GM12873 (cell line): ENCODE measurements at regions not wholly inside any gene's neighbourhood (a gene's known extent, or its start where the extent isn't known, plus 50 kb on each side); places are given as distances from the start of the nearest gene placed in this dataset.

Experiments used
- TF ChIP-seq, protein P1 (sequence below): IDR thresholded peaks from 2 replicates; pipeline ENCODE4 v1.5.1; 2012; ENCODE audit warnings: low read depth, mild to moderate bottlenecking, moderate library complexity, low read length, control low read depth; ENCODE audit not compliant: insufficient read depth; ENCODE audit errors: missing control alignments

DNA sequence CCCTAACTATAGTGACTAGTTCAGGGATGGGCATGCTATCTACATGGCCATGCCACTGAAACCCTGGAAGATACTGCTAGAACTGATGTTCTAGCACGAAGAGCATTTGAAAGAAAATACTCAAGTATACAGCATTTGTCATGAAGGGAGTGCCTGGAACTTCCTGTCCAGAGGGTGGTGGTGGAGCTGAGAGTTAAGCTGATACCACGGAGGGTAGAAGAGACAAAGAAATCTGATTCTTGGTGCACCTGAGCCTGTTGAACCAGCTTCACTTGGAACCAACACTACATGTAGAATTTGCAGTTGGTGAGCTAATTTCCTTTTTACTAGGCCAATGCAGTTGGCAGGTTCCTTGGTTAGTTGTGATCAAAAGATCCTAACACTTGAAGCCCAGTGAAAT is 116.4 kb downstream of the CCNG2 start:
- TF ChIP-seq, protein P1, sequence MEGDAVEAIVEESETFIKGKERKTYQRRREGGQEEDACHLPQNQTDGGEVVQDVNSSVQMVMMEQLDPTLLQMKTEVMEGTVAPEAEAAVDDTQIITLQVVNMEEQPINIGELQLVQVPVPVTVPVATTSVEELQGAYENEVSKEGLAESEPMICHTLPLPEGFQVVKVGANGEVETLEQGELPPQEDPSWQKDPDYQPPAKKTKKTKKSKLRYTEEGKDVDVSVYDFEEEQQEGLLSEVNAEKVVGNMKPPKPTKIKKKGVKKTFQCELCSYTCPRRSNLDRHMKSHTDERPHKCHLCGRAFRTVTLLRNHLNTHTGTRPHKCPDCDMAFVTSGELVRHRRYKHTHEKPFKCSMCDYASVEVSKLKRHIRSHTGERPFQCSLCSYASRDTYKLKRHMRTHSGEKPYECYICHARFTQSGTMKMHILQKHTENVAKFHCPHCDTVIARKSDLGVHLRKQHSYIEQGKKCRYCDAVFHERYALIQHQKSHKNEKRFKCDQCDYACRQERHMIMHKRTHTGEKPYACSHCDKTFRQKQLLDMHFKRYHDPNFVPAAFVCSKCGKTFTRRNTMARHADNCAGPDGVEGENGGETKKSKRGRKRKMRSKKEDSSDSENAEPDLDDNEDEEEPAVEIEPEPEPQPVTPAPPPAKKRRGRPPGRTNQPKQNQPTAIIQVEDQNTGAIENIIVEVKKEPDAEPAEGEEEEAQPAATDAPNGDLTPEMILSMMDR: no peak

DNA sequence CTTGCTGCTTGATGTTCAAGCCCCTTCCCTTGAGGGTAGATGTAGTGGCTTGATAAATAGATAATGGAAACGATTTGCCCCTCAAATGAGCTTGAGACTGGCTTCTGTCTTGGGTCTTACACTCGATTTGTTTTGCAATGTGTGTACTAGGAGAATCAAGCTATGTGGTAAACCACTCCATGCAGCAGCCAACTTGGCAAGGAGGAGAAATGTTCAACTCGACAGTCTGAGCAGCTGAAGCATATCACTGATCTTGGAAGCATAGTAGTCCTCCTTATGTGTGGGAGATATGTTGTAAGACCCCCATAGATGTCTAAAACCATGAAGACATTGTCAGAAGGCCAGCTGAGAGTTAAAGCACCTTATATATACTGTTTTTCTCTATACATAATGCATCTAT is 125.3 kb downstream of the CCNG2 start:
- TF ChIP-seq, protein P1: no peak

DNA sequence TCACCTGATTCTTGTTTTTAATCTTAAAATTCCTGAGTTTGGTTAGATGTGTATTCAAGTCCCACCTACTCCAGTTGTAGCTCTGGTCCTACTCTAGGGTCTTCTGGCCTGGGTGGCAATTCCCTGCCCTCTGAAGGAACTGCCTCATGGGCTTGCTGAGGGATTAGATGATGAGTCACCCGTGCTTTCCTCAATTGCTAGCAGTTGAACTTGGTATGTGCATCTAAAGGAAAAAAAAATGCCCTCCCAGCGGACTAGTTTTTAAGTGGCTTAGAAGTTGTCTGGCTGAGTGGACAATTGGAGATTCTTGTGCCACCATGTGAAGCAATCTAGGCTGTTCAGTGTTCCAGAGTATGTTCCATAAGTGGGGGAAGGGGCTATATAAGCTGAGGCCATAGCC is 127.0 kb downstream of the CCNG2 start:
- TF ChIP-seq, protein P1: no peak

DNA sequence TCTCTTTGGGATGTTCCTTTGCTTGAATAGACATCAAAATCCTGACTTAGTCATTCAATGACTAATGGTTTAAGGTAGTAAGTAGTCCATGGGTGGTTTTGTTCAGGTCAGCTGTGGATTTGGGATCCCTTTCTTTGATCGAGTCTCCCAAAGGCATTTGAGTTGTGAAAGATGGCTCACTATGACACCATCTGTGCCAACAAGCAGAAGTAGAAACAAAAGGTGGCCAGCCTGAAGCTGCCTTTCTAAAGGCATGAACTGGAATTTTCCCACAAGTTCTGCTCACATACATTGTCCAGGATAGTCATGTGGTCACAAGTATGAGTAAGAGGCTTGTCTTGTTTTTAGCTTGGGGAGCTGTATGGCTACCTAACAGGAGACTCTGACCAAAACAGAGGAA is 129.9 kb downstream of the CCNG2 start:
- TF ChIP-seq, protein P1: no peak

DNA sequence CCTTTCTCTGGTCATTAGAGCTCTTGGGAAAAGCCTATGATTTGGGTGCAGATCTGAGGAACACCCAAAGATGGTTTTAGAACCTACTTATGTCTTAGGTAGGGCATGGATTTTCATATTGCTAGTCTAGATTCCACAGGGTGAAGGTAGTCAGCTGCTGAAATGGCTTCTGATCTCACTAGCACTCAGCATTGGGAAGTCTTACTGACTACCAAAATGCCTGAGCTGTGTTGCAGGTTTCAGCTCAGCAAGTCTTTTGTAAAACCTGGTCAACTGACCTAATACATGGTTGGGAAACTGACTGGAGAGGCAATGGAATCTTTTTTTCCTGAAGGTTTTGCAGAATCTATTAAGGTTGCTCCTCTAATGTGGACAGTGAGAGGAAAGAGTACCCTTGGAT is 136.4 kb downstream of the CCNG2 start:
- TF ChIP-seq, protein P1: no peak

DNA sequence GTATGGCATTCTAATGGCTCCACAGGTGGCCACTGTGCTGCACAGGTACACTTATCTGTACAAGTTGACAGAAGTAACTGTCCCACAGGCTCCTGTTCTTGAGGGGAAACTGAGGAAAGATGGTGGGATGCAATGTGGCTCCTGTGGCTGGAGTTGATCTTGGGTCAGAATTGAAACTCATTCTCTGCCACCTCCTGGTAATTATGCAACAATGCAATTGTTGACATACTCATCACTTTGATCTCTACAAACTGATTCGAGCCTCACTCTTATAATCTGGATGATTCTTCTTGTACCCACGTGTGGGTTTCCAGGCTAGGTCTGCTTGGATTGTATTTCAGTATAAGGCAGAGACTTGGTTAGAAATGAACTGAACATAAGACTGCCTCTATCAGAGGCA is 148.8 kb downstream of the CCNG2 start:
- TF ChIP-seq, protein P1: peak; percentile 8

DNA sequence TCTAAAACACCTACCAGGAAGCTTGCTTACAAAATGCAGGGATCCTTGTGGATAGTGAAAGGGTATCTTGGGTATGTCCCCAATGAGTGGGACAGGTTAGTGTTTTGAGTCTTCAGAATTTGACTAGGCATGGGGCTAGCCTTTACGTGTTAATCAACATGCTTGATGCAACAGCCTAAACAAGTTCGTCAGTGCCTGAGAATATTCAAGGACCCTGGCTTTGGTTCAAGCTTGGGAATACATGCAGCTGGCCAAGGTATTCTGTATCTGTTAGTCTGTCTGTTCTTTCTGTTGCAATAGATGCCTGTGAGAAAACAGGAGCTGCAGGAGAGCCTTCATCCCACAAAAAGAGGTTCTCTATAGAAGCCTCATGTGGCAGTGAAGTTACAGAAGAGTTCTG is 149.5 kb downstream of the CCNG2 start:
- TF ChIP-seq, protein P1: no peak

DNA sequence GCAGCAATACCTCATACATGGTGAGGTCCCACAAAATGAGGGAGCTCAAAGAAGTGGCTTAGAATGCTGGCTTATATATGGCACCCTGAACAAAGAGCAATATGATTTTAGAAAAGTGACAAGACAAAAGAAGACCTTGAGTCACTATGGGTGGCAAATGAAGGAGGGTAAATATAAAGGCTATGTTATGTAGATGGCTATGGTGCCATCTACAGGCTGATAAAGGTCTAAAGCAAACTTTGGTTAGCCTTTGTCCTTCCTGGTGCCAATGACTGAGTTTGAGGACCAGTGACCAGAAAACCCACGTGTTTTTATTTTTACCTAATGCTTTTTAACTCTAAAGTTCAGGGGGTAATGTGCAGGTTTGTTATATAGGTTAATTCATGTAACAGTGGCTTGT is 151.8 kb downstream of the CCNG2 start:
- TF ChIP-seq, protein P1: peak; percentile 60
